ENCODE measurements at regions not wholly inside any gene's neighbourhood (a gene's known extent, or its start where the extent isn't known, plus 50 kb on each side); places are given as distances from the start of the nearest gene placed in this dataset.

GRCh38 chr12:39062266-39062996 is 157.0 kb upstream of the CPNE8 start:
- Histone ChIP-seq H3K4me1 (no peaks in the 10 kb centered on the region), H3K9me3 (no peaks in the 10 kb centered on the region), H3K27me3 (no peaks in the 10 kb centered on the region), H3K4me3 (no peak overlapping the region), H3K36me3 (no peaks in the 10 kb centered on the region), H3K27ac (no peak overlapping the region)
- DNase-seq (no peak), ATAC-seq (no peak)
- WGBS, 4 donors, result 47 to 69% (median 59%) methylated on average over 3 of the region's 3 CpGs
- no peak for TF ChIP-seq CTCF (IDR thresholded peaks at IDR 0.05)
- no peak for TF ChIP-seq POLR2A (IDR thresholded peaks at IDR 0.05)
- intact Hi-C loops (cut with DNase I), result loop anchor here in 1 of 10 donors (10.0 kb wide), 1 partner anchor 58 kb away; no protein-coding TSS in a partner anchor

- DNase-seq (no peak), ATAC-seq (no peak)
- Histone ChIP-seq H3K27me3 (no peaks in the 10 kb centered on the region), H3K36me3 (no peaks in the 10 kb centered on the region), H3K4me1 (no peaks in the 10 kb centered on the region), H3K27ac (no peak overlapping the region), H3K4me3 (no peak overlapping the region), H3K9me3 (no peaks in the 10 kb centered on the region)
- intact Hi-C loops (cut with DNase I), result loop anchor here in 1 of 10 donors (10.0 kb wide), 1 partner anchor 57 kb away; no protein-coding TSS in a partner anchor
- 68 to 81% (median 76%) methylated on average over 7 of the region's 7 CpGs for WGBS, 4 donors
- no peak for TF ChIP-seq POLR2A (IDR thresholded peaks at IDR 0.05)
- TF ChIP-seq CTCF (IDR thresholded peaks at IDR 0.05), result no peak
These were observed 156.2 kb upstream of the CPNE8 start for GRCh38 chr12:39061576-39061975.

GRCh38 chr12:39048395-39048794 is 143.0 kb upstream of the CPNE8 start:
- no peak overlapping the region for H3K4me3 ChIP-seq

More at GRCh38 chr12:39048395-39048794, 143.0 kb upstream of the CPNE8 start:
- no peak overlapping the region for H3K27ac ChIP-seq
- no peak for ATAC-seq
- H3K4me1 ChIP-seq, result peaks cover 0 to 10% (median 4%) of the 10 kb centered on the region in 12 donors
- H3K27me3 ChIP-seq, result no peaks in the 10 kb centered on the region
- TF ChIP-seq POLR2A (IDR thresholded peaks at IDR 0.05) (no peak), CTCF (IDR thresholded peaks at IDR 0.05) (no peak)
- no peak for DNase-seq
- no peaks in the 10 kb centered on the region for H3K36me3 ChIP-seq
- intact Hi-C loops (cut with DNase I), result no loop called here
- H3K9me3 ChIP-seq, result no peaks in the 10 kb centered on the region
